Panc1 (cell line): ENCODE measurements at regions not wholly inside any gene's neighbourhood (a gene's known extent, or its start where the extent isn't known, plus 50 kb on each side); places are given as distances from the start of the nearest gene placed in this dataset.

Source experiments
- POLR2AphosphoS5 ChIP-seq: IDR thresholded peaks from 2 replicates; pipeline ENCODE4 v1.6.1; 2012; ENCODE audit warnings: mild to moderate bottlenecking, low read depth, low read length, moderate library complexity
- SIN3A ChIP-seq: IDR thresholded peaks from 2 replicates; pipeline ENCODE4 v1.6.1; 2012; ENCODE audit warnings: low read depth, mild to moderate bottlenecking, low read length, moderate library complexity, borderline replicate concordance; ENCODE audit not compliant: insufficient read depth
- TCF7L2 ChIP-seq: IDR thresholded peaks from 2 replicates; pipeline ENCODE4 v1.6.1; 2011; ENCODE audit warnings: mild to moderate bottlenecking, low read depth, low read length, inconsistent platforms
- TF ChIP-seq, protein P1 (sequence below): fragments of 450-650 bp; IDR thresholded peaks from 2 replicates; pipeline ENCODE4 v1.5.1; 2017; ENCODE audit warnings: mild to moderate bottlenecking
- TF ChIP-seq, protein P2 (sequence below), 2 experiments: IDR thresholded peaks; 2 replicates each; pipeline ENCODE4 v1.6.1; 2011 to 2012; ENCODE audit warnings: low read depth in 2 of 2, control low read depth in 1 of 2, low read length in 1 of 2, mild to moderate bottlenecking in 1 of 2, moderate library complexity in 1 of 2; ENCODE audit not compliant: insufficient read depth in 1 of 2

DNA sequence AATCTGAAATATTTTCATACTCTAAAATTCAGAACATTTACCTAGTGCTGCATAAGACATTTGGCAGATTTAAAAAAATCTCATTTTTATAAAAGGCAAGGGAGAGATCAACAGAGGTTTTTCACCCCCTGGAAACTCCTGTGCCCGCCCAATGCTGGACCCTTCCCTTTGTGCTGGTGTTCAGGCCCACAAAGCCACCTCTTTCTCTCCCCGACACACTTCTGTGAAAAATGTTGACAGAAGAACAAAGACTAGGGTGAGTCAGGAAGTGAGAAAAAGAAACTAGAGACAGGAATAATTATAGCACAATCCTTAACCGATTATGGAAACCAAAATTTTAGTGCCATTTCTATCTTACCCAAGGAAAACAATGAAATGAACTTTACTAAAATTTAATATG is 197.7 kb upstream of the STXBP6 start:
- TF ChIP-seq, protein P1, sequence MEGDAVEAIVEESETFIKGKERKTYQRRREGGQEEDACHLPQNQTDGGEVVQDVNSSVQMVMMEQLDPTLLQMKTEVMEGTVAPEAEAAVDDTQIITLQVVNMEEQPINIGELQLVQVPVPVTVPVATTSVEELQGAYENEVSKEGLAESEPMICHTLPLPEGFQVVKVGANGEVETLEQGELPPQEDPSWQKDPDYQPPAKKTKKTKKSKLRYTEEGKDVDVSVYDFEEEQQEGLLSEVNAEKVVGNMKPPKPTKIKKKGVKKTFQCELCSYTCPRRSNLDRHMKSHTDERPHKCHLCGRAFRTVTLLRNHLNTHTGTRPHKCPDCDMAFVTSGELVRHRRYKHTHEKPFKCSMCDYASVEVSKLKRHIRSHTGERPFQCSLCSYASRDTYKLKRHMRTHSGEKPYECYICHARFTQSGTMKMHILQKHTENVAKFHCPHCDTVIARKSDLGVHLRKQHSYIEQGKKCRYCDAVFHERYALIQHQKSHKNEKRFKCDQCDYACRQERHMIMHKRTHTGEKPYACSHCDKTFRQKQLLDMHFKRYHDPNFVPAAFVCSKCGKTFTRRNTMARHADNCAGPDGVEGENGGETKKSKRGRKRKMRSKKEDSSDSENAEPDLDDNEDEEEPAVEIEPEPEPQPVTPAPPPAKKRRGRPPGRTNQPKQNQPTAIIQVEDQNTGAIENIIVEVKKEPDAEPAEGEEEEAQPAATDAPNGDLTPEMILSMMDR, result no peak
- TF ChIP-seq POLR2AphosphoS5, result no peak
- TF ChIP-seq, protein P2, sequence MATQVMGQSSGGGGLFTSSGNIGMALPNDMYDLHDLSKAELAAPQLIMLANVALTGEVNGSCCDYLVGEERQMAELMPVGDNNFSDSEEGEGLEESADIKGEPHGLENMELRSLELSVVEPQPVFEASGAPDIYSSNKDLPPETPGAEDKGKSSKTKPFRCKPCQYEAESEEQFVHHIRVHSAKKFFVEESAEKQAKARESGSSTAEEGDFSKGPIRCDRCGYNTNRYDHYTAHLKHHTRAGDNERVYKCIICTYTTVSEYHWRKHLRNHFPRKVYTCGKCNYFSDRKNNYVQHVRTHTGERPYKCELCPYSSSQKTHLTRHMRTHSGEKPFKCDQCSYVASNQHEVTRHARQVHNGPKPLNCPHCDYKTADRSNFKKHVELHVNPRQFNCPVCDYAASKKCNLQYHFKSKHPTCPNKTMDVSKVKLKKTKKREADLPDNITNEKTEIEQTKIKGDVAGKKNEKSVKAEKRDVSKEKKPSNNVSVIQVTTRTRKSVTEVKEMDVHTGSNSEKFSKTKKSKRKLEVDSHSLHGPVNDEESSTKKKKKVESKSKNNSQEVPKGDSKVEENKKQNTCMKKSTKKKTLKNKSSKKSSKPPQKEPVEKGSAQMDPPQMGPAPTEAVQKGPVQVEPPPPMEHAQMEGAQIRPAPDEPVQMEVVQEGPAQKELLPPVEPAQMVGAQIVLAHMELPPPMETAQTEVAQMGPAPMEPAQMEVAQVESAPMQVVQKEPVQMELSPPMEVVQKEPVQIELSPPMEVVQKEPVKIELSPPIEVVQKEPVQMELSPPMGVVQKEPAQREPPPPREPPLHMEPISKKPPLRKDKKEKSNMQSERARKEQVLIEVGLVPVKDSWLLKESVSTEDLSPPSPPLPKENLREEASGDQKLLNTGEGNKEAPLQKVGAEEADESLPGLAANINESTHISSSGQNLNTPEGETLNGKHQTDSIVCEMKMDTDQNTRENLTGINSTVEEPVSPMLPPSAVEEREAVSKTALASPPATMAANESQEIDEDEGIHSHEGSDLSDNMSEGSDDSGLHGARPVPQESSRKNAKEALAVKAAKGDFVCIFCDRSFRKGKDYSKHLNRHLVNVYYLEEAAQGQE (IDR thresholded peaks at IDR 0.05; ENCODE audit: insufficient read depth in 1 of 2, low read depth in 2 of 2, low read length in 1 of 2), result no peak
- TF ChIP-seq SIN3A, result no peak
- no peak for TF ChIP-seq TCF7L2
